ENCODE measurements at regions not wholly inside any gene's neighbourhood (a gene's known extent, or its start where the extent isn't known, plus 50 kb on each side); places are given as distances from the start of the nearest gene placed in this dataset.

GRCh38 chr6:65943548-65943947 lies 236.5 kb upstream of the EYS start:
- TF ChIP-seq SIN3A (IDR thresholded peaks at IDR 0.05; ENCODE audit: borderline replicate concordance, insufficient read depth, low read length) (no peak), POLR2AphosphoS5 (IDR thresholded peaks at IDR 0.05; ENCODE audit: low read depth, low read length) (no peak), TAF1 (IDR thresholded peaks at IDR 0.05; ENCODE audit: borderline replicate concordance, insufficient read depth, low read length) (no peak), REST (IDR thresholded peaks at IDR 0.05; ENCODE audit: insufficient read depth in 1 of 2, low read depth in 2 of 2, low read length in 2 of 2) (no peak)
